ENCODE measurements at regions not wholly inside any gene's neighbourhood (a gene's known extent, or its start where the extent isn't known, plus 50 kb on each side); places are given as distances from the start of the nearest gene placed in this dataset.

GRCh38 chr4:138680256-138680655 is 335.3 kb upstream of the NOCT start:
- DNase-seq (ENCODE audit: extremely low spot score, unreplicated experiment) = no peak
- H3K36me3 Mint-ChIP-seq = peaks cover 3% of the 10 kb centered on the region
- no peak overlapping the region for H3K27ac Mint-ChIP-seq
- peaks cover 8% of the 10 kb centered on the region for H3K27me3 Mint-ChIP-seq
- no peak overlapping the region for H3K4me3 Mint-ChIP-seq
- TF ChIP-seq CTCF (conservative IDR thresholded peaks at IDR 0.05) = no peak
- H3K4me1 Mint-ChIP-seq (ENCODE audit: unreplicated experiment) = peaks cover 31% of the 10 kb centered on the region
- peaks cover 5% of the 10 kb centered on the region for H3K9me3 Mint-ChIP-seq

GRCh38 chr4:138678985-138679746 is 336.4 kb upstream of the NOCT start:
- DNase-seq (ENCODE audit: extremely low spot score, unreplicated experiment) = no peak
- Mint-ChIP-seq H3K4me3 (peak overlapping the region; percentile 8), H3K27ac (no peak overlapping the region), H3K4me1 (ENCODE audit: unreplicated experiment) (peaks cover 36% of the 10 kb centered on the region), H3K9me3 (peaks cover 5% of the 10 kb centered on the region), H3K27me3 (peaks cover 8% of the 10 kb centered on the region), H3K36me3 (peaks cover 3% of the 10 kb centered on the region)
- TF ChIP-seq CTCF (conservative IDR thresholded peaks at IDR 0.05) = no peak

- no peak overlapping the region for H3K27ac Mint-ChIP-seq
- H3K27me3 Mint-ChIP-seq = peaks cover 5% of the 10 kb centered on the region
- H3K4me3 Mint-ChIP-seq = no peak overlapping the region
- peaks cover 5% of the 10 kb centered on the region for H3K9me3 Mint-ChIP-seq
- no peaks in the 10 kb centered on the region for H3K36me3 Mint-ChIP-seq
- no peak for DNase-seq (ENCODE audit: extremely low spot score, unreplicated experiment)
- H3K4me1 Mint-ChIP-seq (ENCODE audit: unreplicated experiment) = peaks cover 41% of the 10 kb centered on the region
- no peak for TF ChIP-seq CTCF (conservative IDR thresholded peaks at IDR 0.05)
These were observed 337.8 kb upstream of the NOCT start for GRCh38 chr4:138677748-138678147.

- H3K27me3 Mint-ChIP-seq = peaks cover 3% of the 10 kb centered on the region
These were observed 338.4 kb upstream of the NOCT start for GRCh38 chr4:138677212-138677611.

GRCh38 chr4:138675685-138676084 is 339.9 kb upstream of the NOCT start:
- Mint-ChIP-seq H3K9me3 (peaks cover 11% of the 10 kb centered on the region), H3K36me3 (peaks cover 3% of the 10 kb centered on the region), H3K4me3 (peak overlapping the region; percentile 12), H3K27ac (no peak overlapping the region), H3K27me3 (peaks cover 5% of the 10 kb centered on the region), H3K4me1 (ENCODE audit: unreplicated experiment) (peaks cover 43% of the 10 kb centered on the region)
- DNase-seq (ENCODE audit: extremely low spot score, unreplicated experiment) = no peak
- TF ChIP-seq CTCF (conservative IDR thresholded peaks at IDR 0.05) = no peak

More at GRCh38 chr4:138677212-138677611, 338.4 kb upstream of the NOCT start:
- no peak for TF ChIP-seq CTCF (conservative IDR thresholded peaks at IDR 0.05)
- no peak for DNase-seq (ENCODE audit: extremely low spot score, unreplicated experiment)
- Mint-ChIP-seq H3K4me3 (no peak overlapping the region), H3K27ac (no peak overlapping the region), H3K9me3 (peaks cover 5% of the 10 kb centered on the region), H3K36me3 (no peaks in the 10 kb centered on the region), H3K4me1 (ENCODE audit: unreplicated experiment) (peaks cover 43% of the 10 kb centered on the region)

Data from type B pancreatic cell (in vitro differentiated cells).